HG03575 (cell line): ENCODE measurements at regions not wholly inside any gene's neighbourhood (a gene's known extent, or its start where the extent isn't known, plus 50 kb on each side); places are given as distances from the start of the nearest gene placed in this dataset.

Experiments used
- ATAC-seq: cut with Tn5 transposase; IDR thresholded peaks from one replicate; pipeline ENCODE4 v1.9.1; 2021; ENCODE audit not compliant: unreplicated experiment, insufficient number of reproducible peaks, low FRiP score; ENCODE audit errors: extremely low read depth

DNA sequence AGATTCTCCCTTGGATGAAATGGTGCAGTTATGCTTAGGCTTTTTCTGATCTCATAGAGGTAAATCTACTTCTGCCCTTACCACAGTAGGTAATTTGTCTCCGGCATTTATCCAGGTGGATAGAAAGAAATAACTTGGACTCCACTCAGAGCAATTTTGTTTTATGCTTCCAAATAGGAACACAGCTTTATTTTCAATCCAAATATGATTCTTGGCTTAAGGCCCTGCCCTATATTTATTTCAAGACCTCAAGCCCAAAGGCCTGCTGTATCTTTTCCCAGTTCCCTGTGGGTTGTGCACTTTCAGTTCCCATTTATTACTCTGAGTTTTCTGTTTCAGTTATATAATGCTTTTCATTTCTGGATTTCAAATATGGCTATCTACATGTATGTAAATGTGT is 274.2 kb upstream of the SMC2 start:
- ATAC-seq: no peak

- ATAC-seq: no peak
Observed at GRCh38 chr9:103821115-103821514, 273.0 kb upstream of the SMC2 start.

DNA sequence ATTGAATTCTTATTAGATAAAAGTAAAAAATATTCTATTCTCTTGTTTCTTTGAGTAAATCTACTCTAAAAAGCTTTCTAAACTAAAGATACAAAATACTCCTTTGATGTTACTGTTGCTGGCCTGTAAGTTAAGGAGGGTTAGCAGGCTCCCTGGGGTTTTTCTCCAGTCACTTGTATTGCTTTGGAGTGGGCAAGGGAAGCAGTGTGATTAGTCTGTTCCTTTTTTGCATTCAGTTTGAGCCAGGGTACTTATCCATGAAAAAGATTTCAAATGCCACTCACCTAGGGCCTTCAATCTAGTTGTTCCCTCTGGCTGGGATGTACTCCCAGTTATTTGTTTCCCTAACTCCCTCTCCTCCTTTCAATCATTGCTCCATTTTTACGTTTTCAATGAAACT is 256.2 kb upstream of the SMC2 start:
- no peak for ATAC-seq

- no peak for ATAC-seq
Observed at GRCh38 chr9:103839197-103839596, 254.9 kb upstream of the SMC2 start.

DNA sequence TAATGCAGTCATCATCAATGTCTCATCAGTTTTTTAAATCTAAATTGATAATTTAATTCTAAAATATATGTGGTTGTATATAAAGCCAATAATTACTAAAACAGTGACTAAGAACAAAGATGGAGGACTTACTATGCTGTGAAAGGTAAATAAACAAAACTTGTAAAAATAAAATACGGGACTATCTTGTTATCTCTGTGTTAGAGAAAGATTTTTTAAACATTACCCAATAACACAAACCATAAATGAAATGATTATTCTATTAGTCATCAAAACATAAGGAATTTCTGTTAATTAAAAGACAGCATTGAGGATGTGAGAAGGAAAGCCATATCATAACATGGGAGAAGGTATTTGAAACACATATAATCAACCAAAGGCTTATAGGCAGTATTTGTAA is 226.2 kb upstream of the SMC2 start:
- ATAC-seq: no peak

DNA sequence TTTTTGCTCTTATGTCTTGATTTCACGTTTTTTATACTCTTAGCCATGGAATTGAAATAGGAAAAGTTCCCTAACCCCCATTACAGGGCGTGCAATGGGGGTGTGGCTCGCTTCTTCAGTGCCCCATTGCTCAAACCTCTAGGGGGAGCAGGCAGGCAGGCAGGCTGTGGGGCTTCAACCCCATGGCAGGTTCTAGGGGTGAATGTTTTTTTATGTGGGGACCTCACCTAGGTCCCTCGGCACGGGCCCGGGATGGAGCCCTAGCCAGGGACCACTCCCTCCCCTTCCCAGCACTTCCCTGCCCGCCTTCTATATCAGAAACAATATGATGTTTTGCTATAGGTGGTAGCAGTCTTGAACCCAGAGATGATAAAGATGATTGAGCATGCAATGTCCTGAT is 221.3 kb upstream of the SMC2 start:
- ATAC-seq: no peak

DNA sequence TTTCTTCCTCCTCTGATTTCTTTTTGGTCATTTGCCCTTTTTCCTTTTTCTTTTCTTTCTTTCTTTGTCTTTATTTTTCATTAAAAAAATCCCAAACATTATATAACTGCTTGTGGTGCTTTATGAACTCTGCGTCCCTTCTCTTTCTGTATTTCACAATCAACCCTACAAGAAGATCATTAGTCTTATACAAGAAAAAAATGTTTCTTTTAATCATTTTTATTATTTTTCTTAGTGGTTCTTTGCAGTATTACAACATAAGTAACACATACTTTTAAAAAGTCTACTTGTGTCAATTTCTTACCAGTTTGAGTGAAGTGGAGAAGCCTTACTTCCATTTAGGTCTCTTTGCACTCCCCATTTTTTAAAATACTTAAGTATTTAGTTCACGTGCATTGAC is 212.7 kb upstream of the SMC2 start:
- no peak for ATAC-seq

GRCh38 chr9:103889989-103890388 is 204.1 kb upstream of the SMC2 start:
- no peak for ATAC-seq

GRCh38 chr9:103894184-103894583 is 199.9 kb upstream of the SMC2 start:
- ATAC-seq: no peak

GRCh38 chr9:103898550-103898949 is 195.6 kb upstream of the SMC2 start:
- no peak for ATAC-seq

- no peak for ATAC-seq
Observed at GRCh38 chr9:103899866-103900265, 194.2 kb upstream of the SMC2 start.

DNA sequence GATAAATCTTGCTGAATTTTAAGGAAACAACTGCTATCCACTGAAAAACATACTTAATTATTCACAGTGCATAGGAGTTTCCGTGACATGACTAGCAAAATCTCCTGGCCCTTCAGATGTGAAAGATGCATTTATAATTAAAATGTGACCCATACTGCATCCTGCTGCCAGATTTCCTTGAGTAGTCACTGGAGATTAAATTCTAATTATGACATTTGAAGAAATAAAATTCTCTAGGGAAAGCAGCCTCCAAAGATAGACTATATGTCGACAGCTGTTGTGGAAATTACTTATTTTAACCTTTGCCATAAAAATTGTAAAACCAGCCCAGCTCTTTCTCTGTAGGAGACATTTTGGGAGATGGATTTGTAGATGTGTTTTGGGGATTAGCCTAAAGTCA is 193.6 kb upstream of the SMC2 start:
- no peak for ATAC-seq

DNA sequence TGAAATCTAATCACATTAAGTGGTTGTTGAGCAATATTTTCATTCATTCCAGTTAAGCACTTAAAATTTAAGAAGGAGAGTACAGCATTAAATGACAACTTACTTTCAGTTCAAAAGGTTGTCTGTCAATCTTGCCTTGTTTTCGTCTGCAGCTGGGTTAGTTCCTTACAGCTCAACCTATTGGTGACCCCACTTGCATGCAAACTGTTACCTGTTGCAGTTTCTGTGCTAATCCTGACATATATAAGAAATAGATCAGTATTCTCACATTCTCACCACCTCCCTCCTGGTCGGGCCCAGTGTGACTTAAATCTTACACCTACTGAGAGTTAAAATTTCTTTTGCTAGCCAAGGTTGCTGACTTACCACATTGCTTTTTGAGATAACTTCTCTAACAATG is 191.8 kb upstream of the SMC2 start:
- no peak for ATAC-seq

DNA sequence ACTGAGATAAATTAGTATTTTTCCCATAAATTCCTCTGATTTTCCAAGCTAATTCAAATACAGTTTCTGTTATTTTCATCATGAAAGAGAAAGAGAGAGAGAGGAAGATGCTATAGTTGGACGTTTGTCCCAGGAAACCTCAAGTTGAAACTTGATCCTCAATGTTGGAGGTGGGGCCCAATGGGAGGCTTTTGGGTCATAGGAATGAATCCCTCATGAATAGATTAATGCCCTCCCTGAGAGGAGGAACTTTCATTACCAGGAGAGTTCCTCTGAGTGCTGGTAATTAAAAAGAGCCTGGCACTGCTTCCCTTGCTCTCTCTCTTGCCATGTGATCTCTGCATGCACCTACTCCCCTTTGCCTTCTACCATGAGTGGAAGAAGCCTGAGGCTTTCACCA is 189.9 kb upstream of the SMC2 start:
- no peak for ATAC-seq

DNA sequence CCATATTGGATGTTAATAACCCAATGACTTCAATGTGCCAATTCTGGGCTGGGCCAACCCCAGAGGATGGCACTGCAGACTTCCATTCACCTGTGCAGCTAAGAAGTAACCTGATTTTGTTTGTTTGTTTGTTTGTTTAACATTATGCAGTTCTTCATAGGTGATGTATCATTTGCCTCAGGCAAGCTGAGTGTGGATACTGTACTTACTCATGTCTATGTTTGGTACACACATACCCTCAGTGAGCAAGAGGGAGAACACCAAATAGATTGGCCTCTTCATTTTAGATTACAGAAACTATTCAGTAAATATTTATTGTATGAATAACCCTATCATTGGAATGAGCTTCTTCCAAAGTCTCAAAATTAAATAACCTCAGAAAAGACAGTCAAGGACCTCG is 180.2 kb upstream of the SMC2 start:
- no peak for ATAC-seq

- ATAC-seq: no peak
Observed at GRCh38 chr9:103919605-103920209, 174.4 kb upstream of the SMC2 start.

DNA sequence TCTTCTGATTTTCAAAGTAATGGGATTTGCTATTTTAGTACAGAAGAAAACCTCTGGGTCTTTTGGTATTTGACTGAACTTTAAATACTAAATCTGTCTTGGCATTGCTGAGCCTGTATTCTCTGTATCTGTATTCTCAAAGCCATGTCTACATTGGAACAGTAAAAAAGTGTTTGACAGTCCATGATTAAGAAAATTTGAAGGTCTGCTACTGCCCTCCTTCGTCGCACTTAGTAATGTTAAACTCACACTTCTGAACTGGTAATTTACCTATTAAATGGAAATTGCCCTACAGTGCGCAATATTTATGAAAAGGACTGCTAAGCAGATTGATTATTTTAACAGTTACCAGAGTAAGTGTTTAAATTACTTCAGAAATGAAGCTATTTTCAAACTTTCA is 165.7 kb upstream of the SMC2 start:
- ATAC-seq: no peak

- ATAC-seq: no peak
Observed at GRCh38 chr9:103941104-103941503, 153.0 kb upstream of the SMC2 start.

- no peak for ATAC-seq
Observed at GRCh38 chr9:103942200-103942599, 151.9 kb upstream of the SMC2 start.

DNA sequence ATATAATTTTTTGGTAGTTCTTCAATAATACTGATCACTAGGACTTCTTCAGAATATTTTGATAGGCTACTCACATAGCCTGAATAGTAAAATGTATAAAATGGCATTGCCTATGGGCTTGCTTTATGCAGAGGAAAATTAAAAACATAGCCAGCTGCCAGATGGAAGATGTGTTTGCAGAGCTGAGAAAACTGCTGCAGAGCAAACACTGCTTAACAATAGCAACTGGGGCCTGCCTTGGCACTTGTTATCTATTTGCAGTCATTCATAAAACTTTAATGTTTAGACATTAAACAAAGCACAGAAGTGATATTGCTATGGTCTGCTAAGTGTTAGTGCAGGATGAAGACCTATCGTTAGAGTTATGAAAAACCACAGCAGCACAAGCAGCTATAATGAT is 151.5 kb upstream of the SMC2 start:
- ATAC-seq: no peak

GRCh38 chr9:103949096-103949495 is 145.0 kb upstream of the SMC2 start:
- ATAC-seq: no peak

DNA sequence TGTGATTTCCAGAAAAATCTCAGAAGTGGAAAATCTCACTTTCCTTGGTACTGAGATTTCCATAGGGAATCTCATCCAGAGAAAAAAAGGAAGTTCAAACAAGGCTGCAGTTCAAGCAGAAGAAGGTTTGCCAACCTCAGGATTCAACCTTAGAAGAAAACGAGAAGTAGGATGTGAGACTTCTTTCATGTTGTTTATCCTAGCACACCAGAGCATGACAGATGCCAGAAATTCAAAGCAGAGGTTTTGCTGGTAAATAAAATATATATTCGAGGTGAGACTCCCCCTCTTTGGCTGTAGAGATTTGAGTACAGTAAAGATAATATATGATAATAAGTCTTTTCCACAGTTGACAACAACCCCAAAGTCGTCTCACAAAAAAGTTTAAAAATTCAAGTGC is 116.9 kb upstream of the SMC2 start:
- no peak for ATAC-seq
